ENCODE measurements at regions not wholly inside any gene's neighbourhood (a gene's known extent, or its start where the extent isn't known, plus 50 kb on each side); places are given as distances from the start of the nearest gene placed in this dataset.

DNA sequence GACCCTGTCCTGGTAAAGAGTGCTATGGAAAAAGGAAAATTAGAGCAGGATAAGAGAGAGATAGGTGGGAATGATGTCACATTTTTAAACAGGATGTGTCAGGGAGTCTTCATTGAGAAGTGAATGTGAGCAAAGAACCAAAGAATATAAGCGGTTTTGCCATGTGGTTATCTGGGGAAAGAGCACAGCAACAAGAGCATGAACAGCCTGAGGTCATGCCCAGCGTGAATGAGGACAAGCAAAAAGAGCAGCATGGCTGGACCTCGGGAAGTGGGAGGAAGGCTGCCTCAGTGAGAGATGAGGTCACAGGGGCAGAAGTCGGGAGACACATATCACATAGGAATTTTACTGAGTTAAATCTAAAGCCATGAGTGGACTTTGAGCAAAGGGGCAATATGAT, 82.8 kb upstream of the HES1 start:
- H3K79me2 ChIP-seq (ENCODE audit: control insufficient read depth, insufficient read depth, low read length), result no peaks in the 10 kb centered on the region
- H4K20me1 ChIP-seq (ENCODE audit: control insufficient read depth, extremely low read depth, insufficient read depth, low read length), result no peaks in the 10 kb centered on the region
- H3K4me2 ChIP-seq (ENCODE audit: control insufficient read depth, extremely low read depth, insufficient read depth, low read depth, low read length), result no peak overlapping the region
- no peaks in the 10 kb centered on the region for H3K27me3 ChIP-seq (ENCODE audit: control insufficient read depth, extremely low read depth, insufficient read depth, low read length)
- no peak overlapping the region for H3K4me3 ChIP-seq (ENCODE audit: control insufficient read depth in 2 of 3, extremely low read depth in 1 of 3, insufficient read depth in 2 of 3, low read depth in 1 of 3, low read length in 3 of 3)
- DNase-seq (ENCODE audit: low read depth, low spot score) (no peak), FAIRE-seq (no peak)
- H2AFZ ChIP-seq (ENCODE audit: control insufficient read depth, low read length), result no peak overlapping the region
- H3K27ac ChIP-seq (ENCODE audit: control insufficient read depth, insufficient read depth, low read length), result no peak overlapping the region
- H3K36me3 ChIP-seq (ENCODE audit: control insufficient read depth in 2 of 2, extremely low read depth in 1 of 2, insufficient read depth in 2 of 2, low read length in 2 of 2), result no peaks in the 10 kb centered on the region
- peaks cover 11% of the 10 kb centered on the region for H3K4me1 ChIP-seq (ENCODE audit: control insufficient read depth, extremely low read depth, insufficient read depth, low read length)
- no peak overlapping the region for H3K9ac ChIP-seq (ENCODE audit: control insufficient read depth, extremely low read depth, insufficient read depth, low read length)
- no peaks in the 10 kb centered on the region for H3K9me1 ChIP-seq (ENCODE audit: control insufficient read depth, extremely low read depth, insufficient read depth, low read length)
- TF ChIP-seq, protein P1, sequence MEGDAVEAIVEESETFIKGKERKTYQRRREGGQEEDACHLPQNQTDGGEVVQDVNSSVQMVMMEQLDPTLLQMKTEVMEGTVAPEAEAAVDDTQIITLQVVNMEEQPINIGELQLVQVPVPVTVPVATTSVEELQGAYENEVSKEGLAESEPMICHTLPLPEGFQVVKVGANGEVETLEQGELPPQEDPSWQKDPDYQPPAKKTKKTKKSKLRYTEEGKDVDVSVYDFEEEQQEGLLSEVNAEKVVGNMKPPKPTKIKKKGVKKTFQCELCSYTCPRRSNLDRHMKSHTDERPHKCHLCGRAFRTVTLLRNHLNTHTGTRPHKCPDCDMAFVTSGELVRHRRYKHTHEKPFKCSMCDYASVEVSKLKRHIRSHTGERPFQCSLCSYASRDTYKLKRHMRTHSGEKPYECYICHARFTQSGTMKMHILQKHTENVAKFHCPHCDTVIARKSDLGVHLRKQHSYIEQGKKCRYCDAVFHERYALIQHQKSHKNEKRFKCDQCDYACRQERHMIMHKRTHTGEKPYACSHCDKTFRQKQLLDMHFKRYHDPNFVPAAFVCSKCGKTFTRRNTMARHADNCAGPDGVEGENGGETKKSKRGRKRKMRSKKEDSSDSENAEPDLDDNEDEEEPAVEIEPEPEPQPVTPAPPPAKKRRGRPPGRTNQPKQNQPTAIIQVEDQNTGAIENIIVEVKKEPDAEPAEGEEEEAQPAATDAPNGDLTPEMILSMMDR (optimal IDR thresholded peaks at IDR 0.05 in 1 of 3, IDR thresholded peaks at IDR 0.05 in 1 of 3, conservative IDR thresholded peaks at IDR 0.05 in 1 of 3; ENCODE audit: extremely low read depth in 1 of 3, insufficient read depth in 2 of 3, low read length in 3 of 3), result no peak
- TF ChIP-seq EZH2 (IDR thresholded peaks at IDR 0.05; ENCODE audit: low read length), result no peak
- peaks cover 3% of the 10 kb centered on the region for H3K9me3 ChIP-seq (ENCODE audit: control insufficient read depth, low read depth, low read length)
- dilution Hi-C loops (cut with MboI; ENCODE audit: extremely low pct_ligation_motif_present, low sequenced_read_pairs), result no loop called here

DNA sequence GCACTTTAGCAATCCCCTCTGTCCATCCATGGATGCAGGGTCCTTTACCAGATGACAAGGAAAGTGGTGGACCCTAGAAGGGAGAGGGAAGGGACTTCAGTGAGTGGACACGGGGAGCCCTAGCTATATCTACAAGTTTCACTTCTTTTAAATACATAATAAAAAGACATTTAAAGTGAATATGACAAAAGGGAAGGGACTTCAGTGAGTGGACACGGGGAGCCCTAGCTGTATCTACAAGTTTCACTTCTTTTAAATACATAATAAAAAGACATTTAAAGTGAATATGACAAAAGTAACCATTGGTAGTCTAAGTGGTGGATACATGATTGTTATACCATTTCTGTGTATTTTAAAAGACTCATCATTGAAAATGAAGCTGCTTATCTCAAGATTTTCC, 81.9 kb upstream of the HES1 start:
- Histone ChIP-seq H3K4me1 (ENCODE audit: control insufficient read depth, extremely low read depth, insufficient read depth, low read length) (peaks cover 11% of the 10 kb centered on the region), H3K9ac (ENCODE audit: control insufficient read depth, extremely low read depth, insufficient read depth, low read length) (no peak overlapping the region), H3K9me1 (ENCODE audit: control insufficient read depth, extremely low read depth, insufficient read depth, low read length) (no peaks in the 10 kb centered on the region), H3K9me3 (ENCODE audit: control insufficient read depth, low read depth, low read length) (peaks cover 3% of the 10 kb centered on the region), H2AFZ (ENCODE audit: control insufficient read depth, low read length) (no peak overlapping the region), H3K27ac (ENCODE audit: control insufficient read depth, insufficient read depth, low read length) (no peak overlapping the region), H3K36me3 (ENCODE audit: control insufficient read depth in 2 of 2, extremely low read depth in 1 of 2, insufficient read depth in 2 of 2, low read length in 2 of 2) (no peaks in the 10 kb centered on the region), H3K4me2 (ENCODE audit: control insufficient read depth, extremely low read depth, insufficient read depth, low read depth, low read length) (no peak overlapping the region), H3K4me3 (ENCODE audit: control insufficient read depth in 2 of 3, extremely low read depth in 1 of 3, insufficient read depth in 2 of 3, low read depth in 1 of 3, low read length in 3 of 3) (no peak overlapping the region), H3K27me3 (ENCODE audit: control insufficient read depth, extremely low read depth, insufficient read depth, low read length) (no peaks in the 10 kb centered on the region), H3K79me2 (ENCODE audit: control insufficient read depth, insufficient read depth, low read length) (no peaks in the 10 kb centered on the region), H4K20me1 (ENCODE audit: control insufficient read depth, extremely low read depth, insufficient read depth, low read length) (no peaks in the 10 kb centered on the region)
- no peak for TF ChIP-seq EZH2 (IDR thresholded peaks at IDR 0.05; ENCODE audit: low read length)
- TF ChIP-seq, protein P1 (optimal IDR thresholded peaks at IDR 0.05 in 1 of 3, IDR thresholded peaks at IDR 0.05 in 1 of 3, conservative IDR thresholded peaks at IDR 0.05 in 1 of 3; ENCODE audit: extremely low read depth in 1 of 3, insufficient read depth in 2 of 3, low read length in 3 of 3), result no peak
- no peak for FAIRE-seq
- no peak for DNase-seq (ENCODE audit: low read depth, low spot score)
- dilution Hi-C loops (cut with MboI; ENCODE audit: extremely low pct_ligation_motif_present, low sequenced_read_pairs), result no loop called here

Data from keratinocyte (primary cell).